ENCODE measurements at regions not wholly inside any gene's neighbourhood (a gene's known extent, or its start where the extent isn't known, plus 50 kb on each side); places are given as distances from the start of the nearest gene placed in this dataset.
A peak's percentile ranks its signal among the peaks of the same experiment; 100 is the strongest.
"Not testable (repeated sequence)": the region's sequence is repeated elsewhere in the genome, so short reads cannot be mapped to it uniquely, and the experiment has no call there.

- DNase-seq: no peak
Measured at GRCh38 chr1:169020684-169021083, 85.8 kb upstream of the ATP1B1 start.

- DNase-seq: no peak
Measured at GRCh38 chr1:169022648-169023047, 83.8 kb upstream of the ATP1B1 start.

- no peak for DNase-seq
Measured at GRCh38 chr1:169024255-169024654, 82.2 kb upstream of the ATP1B1 start.

DNA sequence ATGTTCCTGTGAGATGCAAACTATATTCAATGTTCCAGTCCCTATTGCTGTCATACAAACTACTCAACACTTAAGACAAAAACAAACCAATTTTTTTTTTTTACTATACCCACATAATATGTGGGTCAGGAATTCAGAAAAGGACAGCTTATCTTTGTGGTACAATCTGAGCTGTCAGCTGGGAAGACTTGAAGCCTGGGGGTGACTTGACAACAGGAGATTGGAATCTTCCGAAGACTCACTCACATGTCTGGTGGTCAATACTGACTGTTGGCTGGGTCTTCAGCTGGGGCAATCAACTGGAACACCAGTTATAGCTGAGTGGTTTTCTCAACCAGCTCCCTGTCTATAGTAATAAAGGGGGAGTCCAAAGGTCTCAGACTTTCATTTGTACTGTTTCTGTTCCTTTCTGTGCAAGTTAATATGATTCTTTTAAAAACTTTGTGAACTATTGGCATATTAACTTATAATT is 81.7 kb upstream of the ATP1B1 start:
- DNase-seq: no peak

DNA sequence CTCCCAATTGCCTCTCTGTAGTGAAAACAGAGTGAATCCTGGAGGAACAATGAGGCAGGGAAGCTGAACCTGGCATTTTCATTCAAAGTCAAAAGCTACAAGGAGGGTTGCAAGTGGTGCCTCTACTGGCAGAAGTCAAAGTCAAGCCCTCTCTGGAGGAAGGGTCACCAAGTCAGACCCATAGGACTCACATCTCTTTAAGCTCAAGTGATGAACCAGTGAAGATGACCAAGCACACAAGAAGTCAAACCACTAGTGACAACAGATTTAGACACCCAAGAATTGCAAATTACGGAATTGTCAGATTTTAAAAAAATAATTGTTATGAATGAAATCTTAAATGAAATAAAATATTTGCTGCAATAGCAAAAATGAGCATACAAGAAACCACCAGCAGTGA is 81.1 kb upstream of the ATP1B1 start:
- DNase-seq: no peak

- DNase-seq: no peak
Measured at GRCh38 chr1:169027607-169028320, 78.7 kb upstream of the ATP1B1 start.

GRCh38 chr1:169031566-169032224 is 74.8 kb upstream of the ATP1B1 start:
- DNase-seq: no peak

GRCh38 chr1:169041366-169041765 is 65.1 kb upstream of the ATP1B1 start:
- no peak for DNase-seq

- no peak for DNase-seq
Measured at GRCh38 chr1:169042377-169042776, 64.1 kb upstream of the ATP1B1 start.

- no peak for DNase-seq
Measured at GRCh38 chr1:169043823-169044222, 62.7 kb upstream of the ATP1B1 start.

DNA sequence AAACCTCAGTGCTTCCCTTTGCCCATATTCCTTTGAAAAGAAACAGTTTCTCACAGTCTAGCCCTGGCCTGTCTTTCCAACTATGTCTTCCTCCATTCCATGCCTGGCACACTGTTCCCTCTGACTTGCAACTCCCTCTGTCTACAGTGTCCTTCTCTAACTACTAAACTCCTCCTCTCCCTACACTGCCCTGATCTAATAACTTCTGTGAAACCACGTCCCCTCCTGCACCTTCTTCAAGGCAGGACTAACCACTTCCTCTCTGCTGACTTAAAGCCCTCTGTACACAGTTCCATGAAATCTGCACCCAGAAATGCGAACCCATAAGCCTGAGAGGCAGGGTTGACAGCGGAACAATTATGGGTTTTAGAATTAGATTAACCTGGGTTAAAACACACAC is 62.2 kb upstream of the ATP1B1 start:
- peak; percentile 55 to 71 for DNase-seq

GRCh38 chr1:169044971-169045370 is 61.5 kb upstream of the ATP1B1 start:
- DNase-seq: no peak

- DNase-seq: no peak
Measured at GRCh38 chr1:169046671-169047070, 59.8 kb upstream of the ATP1B1 start.

GRCh38 chr1:169047074-169047473 is 59.4 kb upstream of the ATP1B1 start:
- DNase-seq: no peak

GRCh38 chr1:169048043-169048442 is 58.4 kb upstream of the ATP1B1 start:
- DNase-seq: no peak

GRCh38 chr1:169049258-169049938 is 57.1 kb upstream of the ATP1B1 start:
- no peak for DNase-seq

- DNase-seq: no peak
Measured at GRCh38 chr1:169051171-169051570, 55.3 kb upstream of the ATP1B1 start.

- DNase-seq: not testable (repeated sequence)
Measured at GRCh38 chr1:169052171-169052570, 54.3 kb upstream of the ATP1B1 start.

- DNase-seq: no peak
Measured at GRCh38 chr1:169052727-169053126, 53.8 kb upstream of the ATP1B1 start.

DNA sequence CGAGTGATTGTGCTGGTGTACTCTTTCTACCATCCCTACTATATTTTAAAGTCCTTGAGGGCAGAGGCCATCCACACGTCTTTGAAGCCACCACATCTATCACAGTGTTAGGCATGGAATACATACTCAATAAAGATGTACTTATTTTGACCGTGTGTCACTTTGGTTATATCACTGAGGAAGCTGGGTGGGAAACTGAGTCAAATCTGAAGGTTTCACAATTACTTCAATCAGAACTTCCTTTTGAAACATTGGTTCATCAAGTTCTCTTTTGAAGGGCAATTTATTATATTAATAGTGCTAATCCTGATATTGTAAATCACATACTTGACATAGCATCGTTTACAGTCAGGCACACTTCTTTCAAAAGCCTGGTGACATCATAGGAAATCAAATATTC is 53.3 kb upstream of the ATP1B1 start:
- no peak for DNase-seq
